NCI-H128 (cell line): ENCODE measurements at regions not wholly inside any gene's neighbourhood (a gene's known extent, or its start where the extent isn't known, plus 50 kb on each side); places are given as distances from the start of the nearest gene placed in this dataset.
"Not testable (repeated sequence)": the region's sequence is repeated elsewhere in the genome, so short reads cannot be mapped to it uniquely, and the experiment has no call there.

Experiments
- DNase-seq: peaks from one replicate; lab custom pipeline; 2025; ENCODE audit not compliant: unreplicated experiment; lab: John Stamatoyannopoulos, UW

GRCh38 chr5:74534397-74535129 is 106.0 kb downstream of the ENC1 start:
- DNase-seq, result no peak

- DNase-seq, result no peak
Observed at GRCh38 chr5:74530326-74531050, 110.0 kb downstream of the ENC1 start.

GRCh38 chr5:74529101-74529500 is 111.4 kb downstream of the ENC1 start:
- DNase-seq, result no peak

GRCh38 chr5:74526111-74526510 is 114.4 kb downstream of the ENC1 start:
- no peak for DNase-seq

GRCh38 chr5:74524767-74525166 is 115.8 kb downstream of the ENC1 start:
- not testable (repeated sequence) for DNase-seq

GRCh38 chr5:74523698-74524097 is 116.8 kb downstream of the ENC1 start:
- DNase-seq, result not testable (repeated sequence)

GRCh38 chr5:74522838-74523237 is 117.7 kb downstream of the ENC1 start:
- not testable (repeated sequence) for DNase-seq

GRCh38 chr5:74521401-74521800 is 119.1 kb downstream of the ENC1 start:
- no peak for DNase-seq

GRCh38 chr5:74519679-74520078 is 120.8 kb downstream of the ENC1 start:
- DNase-seq, result no peak

- no peak for DNase-seq
Observed at GRCh38 chr5:74519161-74519571, 121.4 kb downstream of the ENC1 start.

GRCh38 chr5:74517700-74518099 is 122.8 kb downstream of the ENC1 start:
- no peak for DNase-seq

- no peak for DNase-seq
Observed at GRCh38 chr5:74516211-74516636, 124.3 kb downstream of the ENC1 start.

GRCh38 chr5:74514888-74515551 is 125.5 kb downstream of the ENC1 start:
- no peak for DNase-seq

GRCh38 chr5:74511770-74512169 is 128.8 kb downstream of the ENC1 start:
- DNase-seq, result not testable (repeated sequence)

GRCh38 chr5:74510476-74511075 is 130.0 kb downstream of the ENC1 start:
- DNase-seq, result no peak

GRCh38 chr5:74507370-74508005 is 133.0 kb downstream of the ENC1 start:
- DNase-seq, result no peak

GRCh38 chr5:74506119-74506518 is 134.4 kb downstream of the ENC1 start:
- no peak for DNase-seq

- no peak for DNase-seq
Observed at GRCh38 chr5:74504463-74504862, 136.1 kb downstream of the ENC1 start.

GRCh38 chr5:74502479-74502950 is 138.0 kb downstream of the ENC1 start:
- DNase-seq, result no peak

GRCh38 chr5:74501674-74502478 is 138.7 kb downstream of the ENC1 start:
- no peak for DNase-seq
